GM12873 (cell line): ENCODE measurements at regions not wholly inside any gene's neighbourhood (a gene's known extent, or its start where the extent isn't known, plus 50 kb on each side); places are given as distances from the start of the nearest gene placed in this dataset.

Source experiments
- TF ChIP-seq, protein P1 (sequence below): IDR thresholded peaks from 2 replicates; pipeline ENCODE4 v1.5.1; 2012; ENCODE audit warnings: low read depth, mild to moderate bottlenecking, moderate library complexity, low read length, control low read depth; ENCODE audit not compliant: insufficient read depth; ENCODE audit errors: missing control alignments

DNA sequence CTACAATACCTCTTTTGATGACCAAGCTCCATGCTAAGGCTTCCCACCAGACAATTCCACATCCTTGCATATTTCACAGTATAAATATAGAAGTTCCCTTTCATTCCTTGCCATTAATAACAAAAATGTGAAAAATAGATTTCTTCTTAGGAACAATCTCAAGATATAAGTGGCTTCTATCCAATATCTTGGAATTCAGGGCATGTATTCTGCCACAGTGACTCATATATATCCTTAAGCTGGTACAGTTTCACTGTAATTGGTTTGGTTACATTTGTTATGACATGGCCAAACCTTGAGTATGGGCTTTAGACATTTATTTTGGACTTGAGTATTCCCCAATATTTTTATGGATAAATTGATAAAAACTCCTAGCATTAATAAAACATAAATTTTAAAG lies 181.7 kb upstream of the DDX53 start:
- TF ChIP-seq, protein P1, sequence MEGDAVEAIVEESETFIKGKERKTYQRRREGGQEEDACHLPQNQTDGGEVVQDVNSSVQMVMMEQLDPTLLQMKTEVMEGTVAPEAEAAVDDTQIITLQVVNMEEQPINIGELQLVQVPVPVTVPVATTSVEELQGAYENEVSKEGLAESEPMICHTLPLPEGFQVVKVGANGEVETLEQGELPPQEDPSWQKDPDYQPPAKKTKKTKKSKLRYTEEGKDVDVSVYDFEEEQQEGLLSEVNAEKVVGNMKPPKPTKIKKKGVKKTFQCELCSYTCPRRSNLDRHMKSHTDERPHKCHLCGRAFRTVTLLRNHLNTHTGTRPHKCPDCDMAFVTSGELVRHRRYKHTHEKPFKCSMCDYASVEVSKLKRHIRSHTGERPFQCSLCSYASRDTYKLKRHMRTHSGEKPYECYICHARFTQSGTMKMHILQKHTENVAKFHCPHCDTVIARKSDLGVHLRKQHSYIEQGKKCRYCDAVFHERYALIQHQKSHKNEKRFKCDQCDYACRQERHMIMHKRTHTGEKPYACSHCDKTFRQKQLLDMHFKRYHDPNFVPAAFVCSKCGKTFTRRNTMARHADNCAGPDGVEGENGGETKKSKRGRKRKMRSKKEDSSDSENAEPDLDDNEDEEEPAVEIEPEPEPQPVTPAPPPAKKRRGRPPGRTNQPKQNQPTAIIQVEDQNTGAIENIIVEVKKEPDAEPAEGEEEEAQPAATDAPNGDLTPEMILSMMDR: no peak

DNA sequence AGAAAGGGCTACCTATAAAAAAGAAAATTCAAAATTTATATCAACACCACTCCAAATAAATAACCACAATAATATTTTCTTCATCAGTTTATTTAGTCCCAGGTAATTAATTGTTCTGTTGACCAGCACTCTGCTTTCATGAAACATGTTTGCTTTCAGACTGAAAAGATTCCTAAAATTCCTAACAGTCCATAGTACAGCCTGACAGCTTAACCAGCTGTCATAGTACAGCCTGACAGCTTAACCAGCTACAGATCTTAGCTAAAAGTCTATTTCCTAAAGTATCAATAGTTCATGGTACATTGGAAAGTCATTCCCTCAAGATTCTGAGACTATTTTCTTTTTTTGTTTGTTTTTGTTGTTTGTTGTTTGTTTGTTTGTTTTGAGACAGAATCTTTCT lies 144.1 kb upstream of the DDX53 start:
- TF ChIP-seq, protein P1: no peak

DNA sequence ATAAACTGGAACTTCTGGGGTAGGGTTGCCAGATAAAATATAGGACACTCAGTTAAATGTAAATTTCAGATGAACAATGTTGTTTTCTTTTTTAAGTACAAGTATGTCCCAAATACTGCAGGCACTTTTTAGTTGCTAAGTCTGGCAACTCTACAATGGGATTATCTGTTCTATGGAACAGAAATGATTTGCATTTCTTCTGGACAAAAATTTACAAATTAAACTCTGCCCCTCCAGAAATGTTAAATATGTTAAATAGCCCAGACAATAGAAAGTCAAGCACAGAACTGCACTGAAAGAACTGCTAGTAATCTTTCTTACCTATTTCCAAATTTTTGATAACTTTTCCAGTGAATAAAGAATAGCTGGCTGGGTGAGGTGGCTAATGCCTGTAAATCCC lies 140.1 kb upstream of the DDX53 start:
- TF ChIP-seq, protein P1: no peak

DNA sequence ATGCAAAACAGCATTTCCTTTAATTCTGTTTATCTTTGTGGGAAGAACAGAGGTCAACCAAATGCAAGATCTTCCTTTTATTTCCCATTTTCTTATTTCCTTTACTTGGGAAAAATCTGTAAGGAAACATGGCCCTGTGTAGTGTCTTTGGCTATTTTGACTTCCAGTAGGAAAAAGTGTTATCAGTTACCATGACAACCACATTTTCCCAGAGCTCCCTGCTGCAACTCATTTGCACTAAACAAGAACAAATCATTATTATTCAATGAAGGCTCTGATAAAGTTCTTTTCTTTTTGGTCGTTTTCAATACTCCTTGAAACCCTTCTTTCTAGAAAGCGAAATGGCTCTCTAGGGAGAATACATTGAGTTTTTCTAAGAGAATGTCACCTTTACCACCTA lies 117.2 kb upstream of the DDX53 start:
- TF ChIP-seq, protein P1: no peak

DNA sequence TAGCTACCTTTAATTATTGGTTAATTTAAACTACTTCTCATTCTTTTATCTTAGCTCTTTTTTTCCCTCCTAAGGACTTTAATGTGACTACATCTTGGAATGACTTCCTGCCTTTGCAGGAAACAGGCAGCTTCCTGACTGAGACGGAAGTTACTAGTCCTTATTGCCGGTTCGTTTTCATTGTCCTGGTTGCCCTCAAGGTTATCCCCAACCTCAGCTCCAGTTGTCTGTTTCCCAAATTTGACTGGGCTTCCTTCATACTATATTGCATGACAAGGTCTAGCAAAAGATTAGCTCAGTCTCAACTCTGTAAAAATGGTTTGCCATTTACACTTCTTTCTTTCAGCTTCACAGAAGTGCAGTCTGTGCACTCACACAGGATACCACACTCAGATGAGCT lies 109.9 kb upstream of the DDX53 start:
- TF ChIP-seq, protein P1: no peak

DNA sequence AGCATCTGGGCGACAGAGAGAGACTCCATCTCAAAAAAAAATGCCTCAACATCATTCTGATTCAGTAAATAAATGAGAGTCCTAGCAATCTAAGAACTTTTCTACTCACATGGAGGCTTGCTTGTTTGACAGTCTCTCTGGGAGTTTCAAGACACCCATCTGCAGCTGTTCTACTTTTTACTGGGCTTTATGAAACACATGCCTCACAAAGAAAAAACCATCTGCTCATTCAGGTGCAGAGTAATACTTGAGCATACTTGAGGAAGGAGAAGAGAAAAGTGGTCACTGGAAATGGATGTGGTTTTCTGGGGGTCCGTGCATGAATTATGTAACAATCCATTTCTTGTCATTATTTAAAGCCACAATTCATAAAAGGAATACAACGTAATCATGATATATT lies 87.1 kb upstream of the DDX53 start:
- TF ChIP-seq, protein P1: no peak

DNA sequence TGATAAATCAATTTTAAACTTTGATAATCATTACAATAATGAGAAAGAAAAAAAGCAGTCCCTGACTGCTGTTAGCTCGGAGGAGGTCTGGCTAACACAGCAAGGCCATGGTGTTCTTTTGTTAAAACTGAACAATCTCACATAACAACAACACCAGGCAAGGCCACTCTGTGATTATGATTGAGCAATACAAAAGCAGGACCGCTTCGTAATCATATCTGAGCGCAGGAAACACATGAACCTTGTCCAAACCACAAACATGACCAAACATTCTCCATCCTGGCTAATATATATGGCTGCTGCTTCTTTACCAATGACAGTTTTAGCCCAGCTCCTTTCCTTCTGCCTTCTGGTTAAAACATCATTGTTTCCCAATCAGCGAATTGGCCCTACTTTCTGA lies 76.8 kb upstream of the DDX53 start:
- TF ChIP-seq, protein P1: no peak

DNA sequence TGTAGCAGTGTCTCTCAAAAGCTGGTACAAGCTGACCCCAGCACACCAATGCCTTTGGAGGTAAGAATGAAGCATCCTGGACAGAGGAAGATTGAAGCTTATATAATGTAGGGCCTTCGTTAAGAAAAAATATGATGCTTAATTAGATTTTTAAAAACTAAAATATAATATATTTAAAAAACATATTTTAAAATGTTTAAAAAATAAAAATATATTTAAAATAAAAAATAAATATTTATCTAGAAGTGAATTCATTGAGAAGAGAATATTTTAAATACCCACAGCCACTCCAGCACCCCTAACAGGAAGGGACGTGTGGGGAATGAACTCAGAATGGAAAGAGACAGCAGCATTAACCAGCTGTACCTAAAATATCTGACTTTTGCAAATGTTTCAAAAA lies 65.1 kb upstream of the DDX53 start:
- TF ChIP-seq, protein P1: no peak
